SKM-1 treated with dmso at 0.1 percent for 144 hours (cell line): ENCODE measurements at regions not wholly inside any gene's neighbourhood (a gene's known extent, or its start where the extent isn't known, plus 50 kb on each side); places are given as distances from the start of the nearest gene placed in this dataset.

Experiments used
- DNase-seq: peaks from one replicate; lab custom pipeline; 2025; ENCODE audit not compliant: unreplicated experiment; lab: John Stamatoyannopoulos, UW

DNA sequence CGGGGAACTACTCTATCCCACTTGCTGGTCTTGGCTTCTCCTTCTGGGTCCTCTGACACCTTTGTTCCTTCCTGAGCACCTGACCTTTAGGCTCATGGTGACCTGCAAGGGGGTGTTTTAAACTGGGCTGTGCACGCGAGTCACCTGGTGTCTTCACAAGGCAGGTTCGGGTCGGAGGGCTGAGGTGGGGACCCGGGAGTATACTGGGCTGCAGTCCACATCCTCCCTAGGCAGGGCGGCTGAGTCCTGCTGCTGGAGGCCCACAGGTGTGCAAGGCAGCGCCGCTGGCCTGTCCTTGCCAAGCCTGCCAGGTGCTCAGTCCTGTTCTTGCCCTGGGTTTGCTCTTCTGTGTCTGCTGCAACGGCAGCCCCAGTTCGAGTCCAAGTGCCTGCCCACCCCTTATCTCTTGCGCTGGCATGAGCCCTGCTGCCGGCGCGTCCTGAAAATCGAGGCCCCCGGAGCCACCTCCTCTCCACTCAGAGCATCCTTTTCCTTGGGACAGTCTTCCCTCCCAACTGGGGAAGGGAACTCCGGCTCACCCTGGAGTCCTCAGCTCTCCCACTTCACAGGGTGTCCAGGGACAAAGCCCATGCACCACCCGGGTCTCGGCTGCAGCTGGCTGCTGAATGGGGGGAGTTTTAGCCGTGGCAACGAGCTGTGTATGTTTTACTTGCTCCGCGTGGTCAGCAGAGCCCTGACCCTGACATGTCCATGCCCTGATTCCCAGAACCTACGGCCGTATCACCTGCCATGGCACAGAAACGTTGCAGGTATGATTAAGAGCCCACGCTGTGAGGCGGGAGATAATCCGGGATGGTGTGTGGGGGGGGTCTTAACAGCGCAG, 193.5 kb downstream of the TEX29 start:
- no peak for DNase-seq

- no peak for DNase-seq
Observed at GRCh38 chr13:111514610-111515306, 194.3 kb downstream of the TEX29 start.

GRCh38 chr13:111515307-111515617, 194.8 kb downstream of the TEX29 start:
- DNase-seq: no peak

DNA sequence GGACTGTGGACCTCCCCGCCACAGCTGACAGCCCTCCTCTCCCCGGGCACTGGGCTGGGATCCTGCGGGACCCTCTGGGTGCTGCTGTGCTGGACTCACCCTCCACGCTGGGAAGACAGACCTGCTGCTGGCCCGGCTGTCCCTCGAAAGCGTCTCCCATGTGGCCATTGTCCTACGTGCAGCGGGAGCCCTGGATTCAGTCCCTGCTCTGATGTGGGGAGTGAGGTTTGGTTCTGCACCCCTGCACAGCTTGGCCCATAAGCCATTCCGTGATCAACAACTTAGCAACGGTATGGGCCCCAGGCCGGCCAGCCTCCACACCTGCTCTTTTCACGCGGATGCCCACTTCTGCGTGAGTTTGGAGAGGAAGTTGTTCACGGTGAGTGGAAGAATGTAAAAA, 195.2 kb downstream of the TEX29 start:
- no peak for DNase-seq

DNA sequence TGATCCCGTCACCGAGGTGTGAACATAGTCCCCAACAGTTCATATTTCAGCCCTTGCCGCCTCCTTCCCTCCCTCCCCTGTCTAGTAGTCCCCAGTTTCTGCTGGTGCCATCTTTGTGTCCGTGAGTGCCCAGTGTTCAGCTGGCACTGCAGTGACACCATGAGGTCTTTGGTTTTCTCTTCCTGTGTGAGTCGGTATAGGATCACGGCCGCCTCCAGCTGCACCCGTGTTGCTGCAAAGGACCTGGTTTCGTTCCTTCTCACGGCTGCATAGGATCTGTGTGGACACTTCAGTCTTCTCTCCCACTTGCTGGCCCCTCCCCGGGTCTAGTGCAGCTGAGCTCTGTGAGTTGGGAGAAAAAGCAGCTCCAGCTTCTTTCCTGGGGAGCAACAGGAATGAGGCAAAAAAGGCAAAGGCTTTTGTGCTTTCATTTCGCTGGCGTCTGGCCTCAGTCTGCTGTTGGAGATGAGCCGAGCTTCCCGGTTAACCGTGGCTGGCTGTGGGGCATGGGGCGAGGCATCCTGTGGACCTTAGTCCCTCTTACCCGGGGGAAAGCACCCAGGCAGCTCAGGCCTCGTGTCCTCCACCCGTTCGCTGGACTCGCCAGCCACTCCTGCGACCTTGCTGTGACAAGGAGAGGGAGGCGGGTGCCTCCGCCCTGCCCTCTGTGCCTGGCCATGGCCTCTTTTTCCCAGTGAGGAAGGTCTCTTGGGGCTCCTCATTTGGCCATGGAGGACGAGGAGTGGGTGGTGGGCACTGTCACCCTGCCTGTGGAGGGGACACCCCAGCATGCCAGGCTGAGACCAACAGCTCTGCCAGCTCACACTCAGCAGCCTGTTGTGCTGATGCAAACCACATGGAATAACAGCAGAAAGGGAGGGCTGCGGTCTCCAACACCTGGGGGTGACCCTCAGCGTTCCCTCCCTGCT, 196.5 kb downstream of the TEX29 start:
- no peak for DNase-seq

DNA sequence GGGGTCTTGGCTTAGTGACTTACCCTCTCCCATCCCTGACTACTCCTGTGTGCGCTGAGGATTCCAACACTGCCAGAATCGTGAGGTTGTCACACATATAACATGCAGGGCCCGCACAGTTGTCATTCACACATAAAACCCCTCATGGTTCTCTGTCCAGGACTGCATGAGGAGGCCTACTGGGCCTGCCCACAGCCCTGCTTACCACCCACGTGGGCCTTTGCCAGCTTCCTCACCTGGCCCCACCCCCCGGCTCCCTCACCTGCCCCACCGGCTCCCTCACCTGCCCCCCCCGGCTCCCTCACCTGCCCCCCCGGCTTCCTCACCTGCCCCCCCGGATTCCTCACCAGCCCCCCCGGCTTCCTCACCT, 197.2 kb downstream of the TEX29 start:
- no peak for DNase-seq

DNA sequence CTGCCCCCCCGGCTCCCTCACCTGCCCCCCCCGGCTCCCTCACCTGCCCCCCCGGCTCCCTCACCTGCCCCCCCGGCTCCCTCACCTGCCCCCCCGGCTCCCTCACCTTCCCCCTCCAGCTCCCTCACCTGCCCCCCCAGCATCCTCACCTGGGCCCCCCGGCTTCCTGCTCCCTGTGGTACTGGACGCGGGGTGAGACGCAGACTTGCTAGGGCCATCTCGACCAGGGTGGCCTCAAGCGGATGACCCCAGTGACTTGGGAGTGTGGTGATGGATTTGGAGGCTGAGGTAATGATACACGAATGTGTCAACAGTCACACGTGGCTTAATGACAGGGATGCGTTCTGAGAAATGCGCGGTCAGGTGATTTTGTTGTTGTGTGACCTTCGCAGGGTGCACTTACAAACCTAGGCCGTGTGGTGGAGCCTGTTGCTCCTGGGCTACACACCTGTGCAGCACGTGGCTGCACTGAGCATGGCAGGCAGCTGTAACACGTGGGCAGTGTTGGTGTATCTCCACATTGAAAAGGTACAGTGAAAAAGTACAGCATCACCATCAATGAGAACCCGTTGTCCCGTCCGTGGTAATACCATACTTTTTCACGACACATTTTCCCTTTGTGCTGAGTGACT, 197.8 kb downstream of the TEX29 start:
- DNase-seq: no peak

DNA sequence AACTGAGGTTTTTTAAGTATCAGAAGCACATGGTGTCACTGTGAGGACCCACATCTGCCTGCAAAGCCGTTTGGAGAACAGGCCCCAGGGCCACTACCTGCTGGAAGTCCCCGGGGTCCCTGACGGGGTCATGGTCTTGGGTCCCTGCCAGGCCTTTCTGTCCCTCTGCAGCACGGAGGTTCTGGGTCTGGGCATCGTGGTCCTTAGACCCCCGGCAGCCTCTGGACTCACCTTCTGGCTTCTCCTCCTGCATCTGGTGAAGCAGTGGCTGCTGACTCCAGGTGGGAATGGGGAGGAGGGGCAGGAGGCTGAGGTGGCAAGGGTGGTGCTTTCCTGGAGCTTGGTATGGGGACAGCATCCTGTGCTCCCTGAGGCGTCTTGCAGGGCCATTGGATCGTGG, 198.6 kb downstream of the TEX29 start:
- no peak for DNase-seq

- DNase-seq: no peak
Observed at GRCh38 chr13:111519490-111520170, 199.2 kb downstream of the TEX29 start.

DNA sequence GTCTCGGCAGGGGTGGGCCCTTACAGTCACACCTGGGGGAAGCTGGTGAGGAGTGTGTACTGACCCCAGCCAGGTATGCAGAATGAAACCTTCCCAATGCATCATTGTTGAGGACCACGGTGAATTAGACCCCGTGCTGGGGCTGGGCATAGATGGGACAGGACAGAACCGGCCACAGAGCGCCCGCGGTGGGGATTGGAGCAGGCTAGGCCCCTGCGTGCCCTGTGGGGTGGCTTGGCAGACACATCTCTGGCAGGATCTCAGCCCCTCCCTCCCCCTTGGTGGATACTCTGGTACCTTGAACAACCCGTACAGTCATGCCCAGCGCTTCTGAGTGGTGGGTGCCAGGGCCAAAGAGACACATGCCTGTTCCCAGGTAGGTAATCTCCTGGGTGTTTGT, 200.6 kb downstream of the TEX29 start:
- DNase-seq: no peak

DNA sequence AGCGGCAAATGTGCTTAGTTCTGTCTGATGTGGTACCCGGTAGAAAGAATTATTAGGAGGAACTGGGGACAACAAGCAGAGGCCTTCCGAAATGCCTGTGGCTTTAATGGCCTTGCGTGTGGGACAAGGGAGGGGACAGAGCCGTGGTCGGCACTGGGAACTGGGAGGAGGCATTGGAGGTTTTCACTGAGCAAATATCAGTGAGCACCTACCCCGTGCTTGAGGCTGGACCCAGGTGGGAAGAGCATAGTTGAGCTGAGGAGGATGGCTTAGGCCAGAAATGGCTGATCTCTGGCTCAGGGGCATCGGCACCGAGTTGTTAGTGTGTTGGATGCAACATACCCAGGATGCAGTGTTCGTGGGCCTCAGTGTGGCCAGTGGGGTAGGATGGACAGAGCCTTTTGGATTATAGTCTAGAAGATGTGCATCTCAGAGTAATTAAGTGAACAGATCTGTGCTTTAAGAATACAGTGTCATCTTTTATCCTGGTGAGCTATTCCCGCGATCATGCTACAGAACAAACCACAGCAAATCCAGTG, 201.3 kb downstream of the TEX29 start:
- DNase-seq: no peak

DNA sequence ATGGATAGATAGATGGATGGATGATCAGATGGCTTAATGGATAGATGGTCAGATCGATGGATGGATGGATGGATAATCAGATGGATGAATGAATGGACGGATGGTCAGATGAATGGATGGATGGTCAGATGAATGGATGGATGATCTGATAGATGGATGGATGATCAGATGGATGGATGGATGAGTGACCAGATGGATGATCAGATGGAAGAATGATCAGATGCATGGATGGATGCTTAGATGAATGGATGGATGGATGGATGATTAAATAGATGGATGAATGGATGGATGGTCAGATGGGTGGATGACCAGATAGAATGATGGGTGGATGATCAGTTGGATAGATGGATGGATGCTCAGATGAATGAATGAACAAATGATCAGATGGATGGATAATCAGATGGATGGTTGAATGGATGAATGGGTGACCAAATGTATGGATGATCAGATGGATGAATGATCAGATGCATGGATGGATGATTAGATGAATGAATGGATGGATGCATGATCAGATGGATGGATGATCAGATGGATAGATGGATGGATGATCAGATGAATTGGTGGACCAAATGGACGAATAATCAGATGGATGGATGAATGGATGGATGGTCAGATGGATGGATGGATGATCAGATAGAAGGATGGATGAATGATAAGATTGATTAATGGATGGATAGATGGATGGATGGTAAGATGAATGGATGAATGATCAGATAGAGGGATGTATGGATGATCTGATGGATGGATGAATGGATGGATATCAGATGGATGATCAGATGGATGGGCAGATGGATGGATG, 205.1 kb downstream of the TEX29 start:
- DNase-seq: no peak

DNA sequence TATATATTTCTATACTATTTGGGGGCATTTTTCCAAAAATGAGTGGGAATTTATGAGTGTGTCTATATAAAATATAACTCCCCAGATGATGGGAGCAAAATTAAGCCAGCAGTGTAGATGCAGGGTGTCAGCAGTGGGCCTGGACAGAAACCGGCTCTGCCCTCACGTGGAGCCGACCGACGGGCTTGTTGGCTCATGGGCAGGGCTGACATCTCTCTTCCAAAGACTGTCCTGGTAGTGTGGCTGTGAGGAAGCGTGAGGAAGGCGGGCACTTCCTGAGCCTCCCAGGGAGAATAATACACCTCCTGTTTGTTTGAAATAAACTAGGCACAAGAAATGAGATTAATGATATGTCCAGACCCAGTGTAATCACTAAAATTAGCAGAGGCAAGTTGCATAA, 206.5 kb downstream of the TEX29 start:
- no peak for DNase-seq

- DNase-seq: no peak
Observed at GRCh38 chr13:111527614-111528229, 207.3 kb downstream of the TEX29 start.

- no peak for DNase-seq
Observed at GRCh38 chr13:111528513-111528912, 208.1 kb downstream of the TEX29 start.

GRCh38 chr13:111530137-111530870, 209.9 kb downstream of the TEX29 start:
- no peak for DNase-seq

DNA sequence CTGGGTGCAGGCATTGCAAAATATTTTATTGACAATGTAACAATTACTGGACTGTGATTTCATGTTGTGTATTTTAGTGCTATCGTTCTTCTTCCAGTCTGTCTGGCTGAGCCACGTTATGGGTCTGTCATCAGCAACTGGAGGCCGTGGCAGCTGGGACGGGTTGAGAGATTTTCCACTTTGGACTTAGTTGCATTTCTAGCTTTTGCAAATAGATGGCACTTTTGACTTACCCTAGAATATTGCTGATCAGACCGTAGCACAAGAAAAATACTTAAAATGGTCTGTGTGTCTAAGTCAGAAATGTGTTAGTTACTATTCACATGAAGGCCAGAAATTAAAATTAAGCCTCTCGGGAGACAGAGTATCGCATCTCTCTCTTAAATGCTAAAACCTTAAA, 211.1 kb downstream of the TEX29 start:
- no peak for DNase-seq

DNA sequence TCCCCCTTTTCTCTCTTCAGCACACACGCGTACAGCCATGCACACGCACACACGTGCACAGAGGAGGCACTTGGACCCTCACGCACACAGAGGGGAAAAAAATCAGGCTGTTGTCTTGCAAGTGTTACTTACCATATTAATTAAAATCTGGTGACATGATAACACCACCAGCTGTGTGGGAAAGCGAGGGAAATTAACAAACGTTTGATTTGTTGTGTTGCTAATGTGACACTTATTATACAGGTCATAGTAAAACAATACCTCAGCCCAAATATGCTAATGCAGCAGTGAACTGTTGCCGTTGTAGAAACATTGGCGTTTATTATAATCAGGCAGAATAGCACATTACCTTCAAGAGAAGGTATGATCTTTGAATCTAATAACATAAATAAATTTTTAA, 211.7 kb downstream of the TEX29 start:
- no peak for DNase-seq
